IMR-90 (cell line): ENCODE measurements at regions not wholly inside any gene's neighbourhood (a gene's known extent, or its start where the extent isn't known, plus 50 kb on each side); places are given as distances from the start of the nearest gene placed in this dataset.

ENCODE experiments used
- ATAC-seq: fragments of 200-7000 bp; cut with Tn5 transposase; 2 replicates; pipeline ENCODE4 v1.9.1; 2020; ENCODE audit warnings: low read depth, mild to moderate bottlenecking, moderate library complexity
- BruUV-seq: library from RNA; stranded (reverse); fragments of 400-500 nt; replicated peaks from 2 replicates; lab custom pipeline; 2021; lab: Mats Ljungman, UMichigan
- CTCF ChIA-PET: fragments of 300-600 bp; formaldehyde crosslinking; extraction: SDS; loops from one replicate; lab custom pipeline; 2021; ENCODE audit warnings: antibody characterized with exemption; lab: Yijun Ruan, JAX
- POLR2A ChIA-PET: fragments of 300-600 bp; sonication (Branson Sonifier 250); formaldehyde crosslinking; loops from one replicate; lab custom pipeline; 2022; ENCODE audit warnings: antibody characterized with exemption; ENCODE audit not compliant: unreplicated experiment; lab: Charles Lee
- DNase-seq: peaks from one replicate; pipeline ENCODE4 v3.0.0; 2013
- H2AFZ ChIP-seq: replicated peaks from 2 replicates; pipeline ENCODE3; 2013; ENCODE audit warnings: low read length, mild to moderate bottlenecking; ENCODE audit not compliant: poor library complexity
- H2AK5ac ChIP-seq: 2 replicates; pipeline ENCODE4 v1.6.1; 2013; ENCODE audit warnings: low read depth, low read length, inconsistent platforms
- H2AK9ac ChIP-seq: replicated peaks from 2 replicates; pipeline ENCODE3; 2013; ENCODE audit warnings: mild to moderate bottlenecking, low read depth, low read length, moderate library complexity; ENCODE audit not compliant: poor library complexity
- H2BK120ac ChIP-seq: 2 replicates; pipeline ENCODE4 v1.6.1; 2013; ENCODE audit warnings: low read depth, low read length, inconsistent platforms
- H2BK15ac ChIP-seq: 3 replicates; pipeline ENCODE4 v1.6.1; 2013; ENCODE audit warnings: low read depth, low read length, inconsistent platforms
- H2BK20ac ChIP-seq: 2 replicates; pipeline ENCODE4 v1.6.1; 2013; ENCODE audit warnings: low read depth, mild to moderate bottlenecking, inconsistent platforms, low read length, moderate library complexity
- H2BK5ac ChIP-seq: 2 replicates; pipeline ENCODE4 v1.6.1; 2013; ENCODE audit warnings: mild to moderate bottlenecking, low read depth, low read length, inconsistent platforms; ENCODE audit not compliant: poor library complexity, severe bottlenecking
- H3K14ac ChIP-seq: replicated peaks from 2 replicates; pipeline ENCODE4 v1.6.1; 2013; ENCODE audit warnings: low read depth, low read length, inconsistent platforms
- H3K18ac ChIP-seq: 2 replicates; pipeline ENCODE4 v1.6.1; 2013; ENCODE audit warnings: low read depth, low read length, control low read depth
- H3K23ac ChIP-seq: 2 replicates; pipeline ENCODE4 v1.6.1; 2013; ENCODE audit warnings: low read depth, low read length, inconsistent platforms
- H3K27ac ChIP-seq: 2 replicates; pipeline ENCODE4 v1.5.1; 2013; ENCODE audit warnings: mild to moderate bottlenecking, control low read depth, low read length; ENCODE audit not compliant: insufficient read depth
- H3K27me3 ChIP-seq: 2 replicates; pipeline ENCODE4 v1.6.1; 2013; ENCODE audit warnings: low read length; ENCODE audit not compliant: control insufficient read depth, insufficient read depth
- H3K36me3 ChIP-seq: 2 replicates; pipeline ENCODE4 v1.6.1; 2013; ENCODE audit warnings: low read length, mixed read lengths; ENCODE audit not compliant: control insufficient read depth, insufficient read depth
- H3K4ac ChIP-seq: 2 replicates; pipeline ENCODE4 v1.6.1; 2013; ENCODE audit warnings: low read depth, low read length, inconsistent platforms
- H3K4me1 ChIP-seq: 2 replicates; pipeline ENCODE4 v1.6.1; 2013; ENCODE audit warnings: low read length, mixed read lengths; ENCODE audit not compliant: control insufficient read depth, insufficient read depth
- H3K4me2 ChIP-seq: 2 replicates; pipeline ENCODE4 v1.6.1; 2013; ENCODE audit warnings: low read depth, mild to moderate bottlenecking, control low read depth, low read length, moderate library complexity
- H3K4me3 ChIP-seq: 2 replicates; pipeline ENCODE4 v1.5.1; 2013; ENCODE audit warnings: low read depth, mild to moderate bottlenecking, control low read depth, low read length, moderate library complexity; ENCODE audit not compliant: insufficient read depth
- H3K56ac ChIP-seq: 2 replicates; pipeline ENCODE4 v1.6.1; 2013; ENCODE audit warnings: low read length, inconsistent platforms; ENCODE audit not compliant: insufficient read depth; ENCODE audit errors: extremely low read depth
- H3K79me1 ChIP-seq, 2 experiments: 2 replicates each; pipeline ENCODE4 v1.6.1; 2013; ENCODE audit warnings: low read length in 2 of 2, inconsistent platforms in 1 of 2, low read depth in 1 of 2
- H3K9ac ChIP-seq: 2 replicates; pipeline ENCODE4 v1.6.1; 2013; ENCODE audit warnings: low read depth, low read length, control low read depth
- H3K9me1 ChIP-seq: 2 replicates; pipeline ENCODE4 v1.6.1; 2013; ENCODE audit warnings: low read length, inconsistent platforms; ENCODE audit not compliant: insufficient read depth
- H3K9me3 ChIP-seq: 2 replicates; pipeline ENCODE4 v1.6.1; 2013; ENCODE audit warnings: low read length; ENCODE audit not compliant: control insufficient read depth, insufficient read depth
- H4K20me1 ChIP-seq: 2 replicates; pipeline ENCODE4 v1.6.1; 2013; ENCODE audit warnings: low read length, inconsistent platforms; ENCODE audit not compliant: insufficient read depth
- H4K5ac ChIP-seq: 2 replicates; pipeline ENCODE4 v1.6.1; 2013; ENCODE audit warnings: mild to moderate bottlenecking, low read depth, low read length, control low read depth
- H4K8ac ChIP-seq, 2 experiments: 2 replicates each; pipeline ENCODE4 v1.6.1; 2013; ENCODE audit warnings: low read depth in 2 of 2, low read length in 2 of 2, control low read depth in 1 of 2, inconsistent platforms in 1 of 2
- H4K91ac ChIP-seq: 2 replicates; pipeline ENCODE4 v1.6.1; 2013; ENCODE audit warnings: low read depth, low read length, inconsistent platforms; ENCODE audit not compliant: insufficient read depth
- BHLHE40 ChIP-seq: fragments of 150-350 bp; IDR thresholded peaks from 2 replicates; pipeline ENCODE4 v1.6.1; 2016; ENCODE audit warnings: mild to moderate bottlenecking, low read depth, low read length
- FOS ChIP-seq: fragments of 150-350 bp; IDR thresholded peaks from 2 replicates; pipeline ENCODE4 v1.6.1; 2016; ENCODE audit warnings: low read depth, low read length
- MAFK ChIP-seq: IDR thresholded peaks from 2 replicates; pipeline ENCODE4 v1.6.1; 2012; ENCODE audit warnings: low read depth, low read length, improper control_type of control experiment
- NFE2L2 ChIP-seq: fragments of 150-350 bp; IDR thresholded peaks from 2 replicates; pipeline ENCODE4 v1.6.1; 2016; ENCODE audit warnings: low read depth, mild to moderate bottlenecking, low read length
- POLR2A ChIP-seq: IDR thresholded peaks from 2 replicates; pipeline ENCODE4 v1.6.1; 2012; ENCODE audit warnings: mild to moderate bottlenecking, low read depth, low read length
- RCOR1 ChIP-seq: IDR thresholded peaks from 2 replicates; pipeline ENCODE4 v1.6.1; 2012; ENCODE audit warnings: mild to moderate bottlenecking, low read length, improper control_type of control experiment; ENCODE audit not compliant: insufficient replicate concordance
- dilution Hi-C: fragments of 300-500 bp; cut with HindIII; formaldehyde crosslinking; loops from one replicate; pipeline ENCODE4 v1.14.3; 2018; ENCODE audit warnings: low sequenced_read_pairs; ENCODE audit not compliant: unreplicated experiment
- in situ Hi-C: fragments of 300-500 bp; cut with MboI; formaldehyde crosslinking; loops from 3 replicates; pipeline ENCODE4 v1.14.3; 2019; ENCODE audit warnings: low sequenced_read_pairs, inconsistent platforms, mixed read lengths
- intact Hi-C: fragments of 100-400 bp; cut with micrococcal nuclease; formaldehyde crosslinking; loops from 2 replicates; pipeline ENCODE4 v1.10.0; 2022
- TF ChIP-seq, protein P1 (sequence below): fragments of 150-350 bp; IDR thresholded peaks from 2 replicates; pipeline ENCODE4 v1.6.1; 2016; ENCODE audit warnings: low read depth, mild to moderate bottlenecking, low read length, moderate library complexity, borderline replicate concordance
- TF ChIP-seq, protein P2 (sequence below): fragments of 150-350 bp; IDR thresholded peaks from 2 replicates; pipeline ENCODE4 v1.6.1; 2017; ENCODE audit warnings: mild to moderate bottlenecking, antibody characterized with exemption, low read length, low read depth

- no peaks in the 10 kb centered on the region for H4K20me1 ChIP-seq
- H3K18ac ChIP-seq, result peak overlapping the region; percentile 98; the same call in 1 of the 2 replicates
- POLR2A ChIA-PET, result no interaction called here
- H3K9me1 ChIP-seq, result no peaks in the 10 kb centered on the region
- intact Hi-C loops (no loop called here), in situ Hi-C loops (no loop called here), dilution Hi-C loops (no loop called here)
- H3K27ac ChIP-seq, result no peak overlapping the region
- H3K56ac ChIP-seq, result no peak overlapping the region
- H4K91ac ChIP-seq, result 0 out of 2 replicates have a peak overlapping the region, but pooled peaks have one; percentile 8
- H2BK15ac ChIP-seq, result 0 out of 3 replicates have a peak overlapping the region, but pooled peaks have one; percentile 55
- H4K8ac ChIP-seq, result peak overlapping the region; percentile 11 to 70; a peak in 1 of 4 replicates
- H2BK20ac ChIP-seq, result 0 out of 2 replicates have a peak overlapping the region, but pooled peaks have one; percentile 61
- H3K4me1 ChIP-seq, result peaks cover 7% of the 10 kb centered on the region
- H2BK5ac ChIP-seq, result peak overlapping the region; percentile 85
- no peak overlapping the region for H3K9ac ChIP-seq
- BruUV-seq, result no TSS peak
- no peak overlapping the region for H3K23ac ChIP-seq
- H2AK9ac ChIP-seq, result no peak overlapping the region
- no peaks in the 10 kb centered on the region for H3K9me3 ChIP-seq
- peak overlapping the region; percentile 72 for H2BK120ac ChIP-seq
- ATAC-seq (peak; percentile 42; the same call in 1 of the 2 replicates), DNase-seq (peak; percentile 55)
- no peak overlapping the region for H2AK5ac ChIP-seq
- no peaks in the 10 kb centered on the region for H3K79me1 ChIP-seq
- no peaks in the 10 kb centered on the region for H3K27me3 ChIP-seq
- TF ChIP-seq, protein P1, sequence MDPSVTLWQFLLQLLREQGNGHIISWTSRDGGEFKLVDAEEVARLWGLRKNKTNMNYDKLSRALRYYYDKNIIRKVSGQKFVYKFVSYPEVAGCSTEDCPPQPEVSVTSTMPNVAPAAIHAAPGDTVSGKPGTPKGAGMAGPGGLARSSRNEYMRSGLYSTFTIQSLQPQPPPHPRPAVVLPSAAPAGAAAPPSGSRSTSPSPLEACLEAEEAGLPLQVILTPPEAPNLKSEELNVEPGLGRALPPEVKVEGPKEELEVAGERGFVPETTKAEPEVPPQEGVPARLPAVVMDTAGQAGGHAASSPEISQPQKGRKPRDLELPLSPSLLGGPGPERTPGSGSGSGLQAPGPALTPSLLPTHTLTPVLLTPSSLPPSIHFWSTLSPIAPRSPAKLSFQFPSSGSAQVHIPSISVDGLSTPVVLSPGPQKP, result no peak
- no peak for TF ChIP-seq POLR2A
- TF ChIP-seq, protein P2, sequence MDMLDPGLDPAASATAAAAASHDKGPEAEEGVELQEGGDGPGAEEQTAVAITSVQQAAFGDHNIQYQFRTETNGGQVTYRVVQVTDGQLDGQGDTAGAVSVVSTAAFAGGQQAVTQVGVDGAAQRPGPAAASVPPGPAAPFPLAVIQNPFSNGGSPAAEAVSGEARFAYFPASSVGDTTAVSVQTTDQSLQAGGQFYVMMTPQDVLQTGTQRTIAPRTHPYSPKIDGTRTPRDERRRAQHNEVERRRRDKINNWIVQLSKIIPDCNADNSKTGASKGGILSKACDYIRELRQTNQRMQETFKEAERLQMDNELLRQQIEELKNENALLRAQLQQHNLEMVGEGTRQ, result no peak
- TF ChIP-seq FOS, result no peak
- TF ChIP-seq RCOR1, result no peak
- no peak for TF ChIP-seq NFE2L2
- TF ChIP-seq MAFK, result no peak
- TF ChIP-seq BHLHE40, result no peak
- H3K4ac ChIP-seq, result no peak overlapping the region
- CTCF ChIA-PET, result no interaction called here
- H3K14ac ChIP-seq, result no peak overlapping the region
- H2AFZ ChIP-seq, result no peak overlapping the region
- peak overlapping the region; percentile 83; the same call in 1 of the 2 replicates for H4K5ac ChIP-seq
- no peak overlapping the region for H3K4me3 ChIP-seq
- H3K4me2 ChIP-seq, result no peak overlapping the region
- no peaks in the 10 kb centered on the region for H3K36me3 ChIP-seq
These were observed 514.2 kb upstream of the TLE4 start for GRCh38 chr9:79057576-79057975.
